ENCODE measurements at regions not wholly inside any gene's neighbourhood (a gene's known extent, or its start where the extent isn't known, plus 50 kb on each side); places are given as distances from the start of the nearest gene placed in this dataset.
"Not testable (repeated sequence)": the region's sequence is repeated elsewhere in the genome, so short reads cannot be mapped to it uniquely, and the experiment has no call there.

DNA sequence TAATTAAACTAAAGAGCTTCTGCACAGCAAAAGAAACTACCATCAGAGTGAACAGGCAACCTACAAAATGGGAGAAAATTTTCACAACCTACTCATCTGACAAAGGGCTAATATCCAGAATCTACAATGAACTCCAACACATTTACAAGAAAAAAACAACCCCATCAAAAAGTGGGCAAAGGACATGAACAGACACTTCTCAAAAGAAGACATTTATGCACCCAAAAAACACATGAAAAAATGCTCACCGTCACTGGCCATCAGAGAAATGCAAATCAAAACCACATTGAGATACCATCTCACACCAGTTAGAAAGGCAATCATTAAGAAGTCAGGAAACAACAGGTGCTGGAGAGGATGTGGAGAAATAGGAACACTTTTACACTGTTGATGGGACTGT is 247.6 kb downstream of the FZD1 start:
- H3K27ac ChIP-seq (ENCODE audit: low read length); H3K36me3 ChIP-seq (ENCODE audit: insufficient read depth, low read depth, low read length); H3K27me3 ChIP-seq (ENCODE audit: insufficient read depth, low read length); H3K9ac ChIP-seq (ENCODE audit: low read depth, low read length); H3K4me1 ChIP-seq (ENCODE audit: insufficient read depth, low read length); H3K9me3 ChIP-seq (ENCODE audit: insufficient read depth, low read depth, low read length); H3K4me3 ChIP-seq (ENCODE audit: low read length): not testable (repeated sequence)

GRCh38 chr7:91512958-91513357 is 248.7 kb downstream of the FZD1 start:
- H3K9me3 ChIP-seq (ENCODE audit: insufficient read depth, low read depth, low read length): no peaks in the 10 kb centered on the region
- H3K4me3 ChIP-seq (ENCODE audit: low read length): no peak overlapping the region
- no peaks in the 10 kb centered on the region for H3K36me3 ChIP-seq (ENCODE audit: insufficient read depth, low read depth, low read length)
- no peak overlapping the region for H3K9ac ChIP-seq (ENCODE audit: low read depth, low read length)
- H3K27ac ChIP-seq (ENCODE audit: low read length): no peak overlapping the region
- H3K4me1 ChIP-seq (ENCODE audit: insufficient read depth, low read length): no peaks in the 10 kb centered on the region
- no peaks in the 10 kb centered on the region for H3K27me3 ChIP-seq (ENCODE audit: insufficient read depth, low read length)

- H3K9ac ChIP-seq (ENCODE audit: low read depth, low read length): no peak overlapping the region
- no peak overlapping the region for H3K4me3 ChIP-seq (ENCODE audit: low read length)
- no peaks in the 10 kb centered on the region for H3K27me3 ChIP-seq (ENCODE audit: insufficient read depth, low read length)
- no peaks in the 10 kb centered on the region for H3K36me3 ChIP-seq (ENCODE audit: insufficient read depth, low read depth, low read length)
- H3K27ac ChIP-seq (ENCODE audit: low read length): no peak overlapping the region
- H3K9me3 ChIP-seq (ENCODE audit: insufficient read depth, low read depth, low read length): no peaks in the 10 kb centered on the region
- H3K4me1 ChIP-seq (ENCODE audit: insufficient read depth, low read length): no peaks in the 10 kb centered on the region
Measured at GRCh38 chr7:91514591-91514990, 250.4 kb downstream of the FZD1 start.

- Histone ChIP-seq H3K36me3 (ENCODE audit: insufficient read depth, low read depth, low read length) (no peaks in the 10 kb centered on the region), H3K4me1 (ENCODE audit: insufficient read depth, low read length) (no peaks in the 10 kb centered on the region), H3K27me3 (ENCODE audit: insufficient read depth, low read length) (no peaks in the 10 kb centered on the region)
Measured at GRCh38 chr7:91515961-91516360, 251.7 kb downstream of the FZD1 start.

GRCh38 chr7:91517201-91517785 is 253.1 kb downstream of the FZD1 start:
- Histone ChIP-seq H3K4me3 (ENCODE audit: low read length) (no peak overlapping the region), H3K27me3 (ENCODE audit: insufficient read depth, low read length) (no peaks in the 10 kb centered on the region), H3K9me3 (ENCODE audit: insufficient read depth, low read depth, low read length) (no peaks in the 10 kb centered on the region), H3K9ac (ENCODE audit: low read depth, low read length) (no peak overlapping the region), H3K4me1 (ENCODE audit: insufficient read depth, low read length) (no peaks in the 10 kb centered on the region), H3K36me3 (ENCODE audit: insufficient read depth, low read depth, low read length) (no peaks in the 10 kb centered on the region), H3K27ac (ENCODE audit: low read length) (no peak overlapping the region)

More at GRCh38 chr7:91515961-91516360, 251.7 kb downstream of the FZD1 start:
- H3K27ac ChIP-seq (ENCODE audit: low read length): no peak overlapping the region
- no peak overlapping the region for H3K9ac ChIP-seq (ENCODE audit: low read depth, low read length)
- no peak overlapping the region for H3K4me3 ChIP-seq (ENCODE audit: low read length)
- H3K9me3 ChIP-seq (ENCODE audit: insufficient read depth, low read depth, low read length): no peaks in the 10 kb centered on the region

GRCh38 chr7:91518058-91518457 is 253.8 kb downstream of the FZD1 start:
- no peak overlapping the region for H3K27ac ChIP-seq (ENCODE audit: low read length)
- H3K9me3 ChIP-seq (ENCODE audit: insufficient read depth, low read depth, low read length): no peaks in the 10 kb centered on the region
- no peaks in the 10 kb centered on the region for H3K27me3 ChIP-seq (ENCODE audit: insufficient read depth, low read length)
- H3K4me1 ChIP-seq (ENCODE audit: insufficient read depth, low read length): no peaks in the 10 kb centered on the region
- no peak overlapping the region for H3K4me3 ChIP-seq (ENCODE audit: low read length)
- H3K36me3 ChIP-seq (ENCODE audit: insufficient read depth, low read depth, low read length): no peaks in the 10 kb centered on the region
- H3K9ac ChIP-seq (ENCODE audit: low read depth, low read length): no peak overlapping the region

GRCh38 chr7:91519241-91520158 is 255.3 kb downstream of the FZD1 start:
- Histone ChIP-seq H3K36me3 (ENCODE audit: insufficient read depth, low read depth, low read length) (no peaks in the 10 kb centered on the region), H3K9me3 (ENCODE audit: insufficient read depth, low read depth, low read length) (no peaks in the 10 kb centered on the region), H3K4me3 (ENCODE audit: low read length) (no peak overlapping the region), H3K27ac (ENCODE audit: low read length) (no peak overlapping the region), H3K27me3 (ENCODE audit: insufficient read depth, low read length) (no peaks in the 10 kb centered on the region), H3K4me1 (ENCODE audit: insufficient read depth, low read length) (no peaks in the 10 kb centered on the region), H3K9ac (ENCODE audit: low read depth, low read length) (no peak overlapping the region)

DNA sequence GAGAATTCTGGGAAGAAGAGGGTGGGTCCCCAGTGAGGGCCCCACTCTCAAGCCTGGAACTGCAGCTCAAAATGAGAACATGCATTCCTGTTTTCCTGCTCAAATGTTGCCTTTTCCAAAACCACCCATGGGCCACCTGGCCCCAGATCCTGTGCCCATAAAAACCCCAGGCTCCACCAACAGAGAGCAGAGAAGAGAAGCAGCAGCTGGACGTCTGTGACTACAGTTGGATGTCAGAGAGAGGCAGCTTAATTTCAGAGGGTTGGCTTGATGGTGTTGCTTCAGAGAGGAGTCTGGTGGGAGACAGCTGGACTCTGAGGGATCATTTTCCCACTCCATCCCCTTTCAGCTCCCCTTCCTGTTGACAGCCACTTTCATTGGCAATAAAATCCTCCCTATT is 256.4 kb downstream of the FZD1 start:
- no peaks in the 10 kb centered on the region for H3K36me3 ChIP-seq (ENCODE audit: insufficient read depth, low read depth, low read length)
- no peaks in the 10 kb centered on the region for H3K27me3 ChIP-seq (ENCODE audit: insufficient read depth, low read length)
- H3K4me3 ChIP-seq (ENCODE audit: low read length): no peak overlapping the region
- no peak overlapping the region for H3K27ac ChIP-seq (ENCODE audit: low read length)
- no peak overlapping the region for H3K9ac ChIP-seq (ENCODE audit: low read depth, low read length)
- H3K4me1 ChIP-seq (ENCODE audit: insufficient read depth, low read length): no peaks in the 10 kb centered on the region
- no peaks in the 10 kb centered on the region for H3K9me3 ChIP-seq (ENCODE audit: insufficient read depth, low read depth, low read length)

- H3K27me3 ChIP-seq (ENCODE audit: insufficient read depth, low read length): no peaks in the 10 kb centered on the region
- H3K4me3 ChIP-seq (ENCODE audit: low read length): no peak overlapping the region
- H3K27ac ChIP-seq (ENCODE audit: low read length): no peak overlapping the region
- H3K9me3 ChIP-seq (ENCODE audit: insufficient read depth, low read depth, low read length): peaks cover 3% of the 10 kb centered on the region; the same call in 1 of the 2 replicates
- no peak overlapping the region for H3K9ac ChIP-seq (ENCODE audit: low read depth, low read length)
- H3K4me1 ChIP-seq (ENCODE audit: insufficient read depth, low read length): no peaks in the 10 kb centered on the region
- H3K36me3 ChIP-seq (ENCODE audit: insufficient read depth, low read depth, low read length): no peaks in the 10 kb centered on the region
Measured at GRCh38 chr7:91526404-91526803, 262.2 kb downstream of the FZD1 start.

DNA sequence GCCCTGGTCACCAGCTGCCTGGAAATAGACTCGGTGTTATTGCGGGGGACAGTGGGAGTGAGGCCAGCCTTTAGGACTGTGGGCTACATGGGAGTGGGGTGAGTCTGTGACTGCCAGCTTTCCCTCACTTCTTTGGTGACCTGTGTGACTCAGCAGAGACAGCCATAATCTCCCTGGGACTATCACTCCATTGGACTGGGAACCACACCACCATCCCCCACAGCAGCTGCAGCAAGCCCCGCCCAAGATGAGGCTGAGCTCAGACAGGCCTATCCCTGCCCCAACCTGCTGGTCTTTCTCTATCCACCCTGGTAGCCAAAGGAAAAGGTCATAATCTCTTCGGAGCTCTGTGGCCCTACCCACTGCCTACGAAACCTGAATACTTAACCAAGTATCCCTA is 263.2 kb downstream of the FZD1 start:
- H3K27ac ChIP-seq (ENCODE audit: low read length): no peak overlapping the region
- H3K4me3 ChIP-seq (ENCODE audit: low read length): no peak overlapping the region
- no peaks in the 10 kb centered on the region for H3K4me1 ChIP-seq (ENCODE audit: insufficient read depth, low read length)
- no peaks in the 10 kb centered on the region for H3K27me3 ChIP-seq (ENCODE audit: insufficient read depth, low read length)
- no peak overlapping the region for H3K9ac ChIP-seq (ENCODE audit: low read depth, low read length)
- peaks cover 10% of the 10 kb centered on the region; the same call in 1 of the 2 replicates for H3K9me3 ChIP-seq (ENCODE audit: insufficient read depth, low read depth, low read length)
- no peaks in the 10 kb centered on the region for H3K36me3 ChIP-seq (ENCODE audit: insufficient read depth, low read depth, low read length)

GRCh38 chr7:91533996-91534395 is 269.8 kb downstream of the FZD1 start:
- no peak overlapping the region for H3K27ac ChIP-seq (ENCODE audit: low read length)
- no peak overlapping the region for H3K9ac ChIP-seq (ENCODE audit: low read depth, low read length)
- peaks cover 7% of the 10 kb centered on the region for H3K4me1 ChIP-seq (ENCODE audit: insufficient read depth, low read length)
- no peaks in the 10 kb centered on the region for H3K27me3 ChIP-seq (ENCODE audit: insufficient read depth, low read length)
- no peaks in the 10 kb centered on the region for H3K36me3 ChIP-seq (ENCODE audit: insufficient read depth, low read depth, low read length)
- H3K9me3 ChIP-seq (ENCODE audit: insufficient read depth, low read depth, low read length): peaks cover 10% of the 10 kb centered on the region; the same call in 1 of the 2 replicates
- H3K4me3 ChIP-seq (ENCODE audit: low read length): no peak overlapping the region

Measured in iPS-20b (cell line).